Thoracic aorta (tissue), 2 donors: ENCODE measurements at regions not wholly inside any gene's neighbourhood (a gene's known extent, or its start where the extent isn't known, plus 50 kb on each side); places are given as distances from the start of the nearest gene placed in this dataset.

Source experiments
- ATAC-seq: fragments of 150-250 bp; one replicate; pipeline ENCODE4 v1.8.0; 2017; ENCODE audit warnings: low read depth; ENCODE audit not compliant: insufficient number of reproducible peaks, low FRiP score
- DNase-seq: peaks from one replicate; pipeline ENCODE4 v3.0.0-alpha.2; 2020; ENCODE audit warnings: low spot score
- H3K27ac ChIP-seq, 2 donors: fragments of 200-600 bp; sonication (generic); 1 replicate in 1 of 2; 2 replicates in 1 of 2; pipeline ENCODE4 v1.5.1; 2016; ENCODE audit warnings: mild to moderate bottlenecking in 2 of 2, moderate library complexity in 2 of 2
- H3K27me3 ChIP-seq: fragments of 200-600 bp; sonication (generic); replicated peaks from 2 replicates; pipeline ENCODE4 v1.6.0; 2016; ENCODE audit warnings: mild to moderate bottlenecking; ENCODE audit not compliant: insufficient read depth
- H3K36me3 ChIP-seq: fragments of 200-600 bp; sonication (generic); one replicate; pipeline ENCODE4 v1.5.1; 2016
- H3K4me1 ChIP-seq, 2 donors: fragments of 200-600 bp; sonication (generic); 1 replicate in 1 of 2; 2 replicates in 1 of 2; pipeline versions ENCODE4 v1.5.1 to v1.6.0; 2016; ENCODE audit warnings: low read depth in 2 of 2, mild to moderate bottlenecking in 1 of 2; ENCODE audit not compliant: control insufficient read depth in 1 of 2
- H3K4me3 ChIP-seq: fragments of 200-600 bp; sonication (generic); 2 replicates; pipeline ENCODE4 v1.5.1; 2016; ENCODE audit warnings: mild to moderate bottlenecking
- H3K9me3 ChIP-seq: fragments of 200-600 bp; sonication (generic); 2 replicates; pipeline ENCODE4 v1.5.1; 2016
- TF ChIP-seq, protein P1 (sequence below): fragments of 200-600 bp; sonication (generic); IDR thresholded peaks from one replicate; pipeline ENCODE4 v1.5.1; 2019; ENCODE audit warnings: antibody characterized with exemption

DNA sequence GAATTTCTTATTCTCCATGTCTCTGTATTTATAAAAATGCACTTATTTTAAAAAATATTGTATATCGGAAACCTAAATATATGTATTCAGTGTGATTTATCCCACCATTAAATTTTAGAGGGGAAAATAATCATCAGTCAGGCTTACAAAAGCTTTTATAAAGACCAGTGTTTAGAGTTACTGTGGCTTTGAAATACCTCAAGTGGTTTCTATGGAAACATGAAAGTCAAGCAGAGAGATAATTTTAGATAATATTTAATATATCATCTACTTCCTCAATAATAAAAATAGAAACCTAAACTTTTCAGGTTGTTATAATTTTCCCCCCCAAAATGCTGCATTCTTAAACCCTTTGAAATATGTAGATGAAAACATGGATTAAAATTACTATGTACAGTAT, 332.9 kb upstream of the PITX2 start:
- H3K4me1 ChIP-seq, result no peaks in the 10 kb centered on the region
- H3K4me3 ChIP-seq, result no peak overlapping the region
- H3K9me3 ChIP-seq, result no peaks in the 10 kb centered on the region
- TF ChIP-seq, protein P1, sequence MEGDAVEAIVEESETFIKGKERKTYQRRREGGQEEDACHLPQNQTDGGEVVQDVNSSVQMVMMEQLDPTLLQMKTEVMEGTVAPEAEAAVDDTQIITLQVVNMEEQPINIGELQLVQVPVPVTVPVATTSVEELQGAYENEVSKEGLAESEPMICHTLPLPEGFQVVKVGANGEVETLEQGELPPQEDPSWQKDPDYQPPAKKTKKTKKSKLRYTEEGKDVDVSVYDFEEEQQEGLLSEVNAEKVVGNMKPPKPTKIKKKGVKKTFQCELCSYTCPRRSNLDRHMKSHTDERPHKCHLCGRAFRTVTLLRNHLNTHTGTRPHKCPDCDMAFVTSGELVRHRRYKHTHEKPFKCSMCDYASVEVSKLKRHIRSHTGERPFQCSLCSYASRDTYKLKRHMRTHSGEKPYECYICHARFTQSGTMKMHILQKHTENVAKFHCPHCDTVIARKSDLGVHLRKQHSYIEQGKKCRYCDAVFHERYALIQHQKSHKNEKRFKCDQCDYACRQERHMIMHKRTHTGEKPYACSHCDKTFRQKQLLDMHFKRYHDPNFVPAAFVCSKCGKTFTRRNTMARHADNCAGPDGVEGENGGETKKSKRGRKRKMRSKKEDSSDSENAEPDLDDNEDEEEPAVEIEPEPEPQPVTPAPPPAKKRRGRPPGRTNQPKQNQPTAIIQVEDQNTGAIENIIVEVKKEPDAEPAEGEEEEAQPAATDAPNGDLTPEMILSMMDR, result no peak
- ATAC-seq, result no peak
- H3K27me3 ChIP-seq, result no peaks in the 10 kb centered on the region
- no peak for DNase-seq
- H3K36me3 ChIP-seq, result no peaks in the 10 kb centered on the region
- H3K27ac ChIP-seq, result no peak overlapping the region

DNA sequence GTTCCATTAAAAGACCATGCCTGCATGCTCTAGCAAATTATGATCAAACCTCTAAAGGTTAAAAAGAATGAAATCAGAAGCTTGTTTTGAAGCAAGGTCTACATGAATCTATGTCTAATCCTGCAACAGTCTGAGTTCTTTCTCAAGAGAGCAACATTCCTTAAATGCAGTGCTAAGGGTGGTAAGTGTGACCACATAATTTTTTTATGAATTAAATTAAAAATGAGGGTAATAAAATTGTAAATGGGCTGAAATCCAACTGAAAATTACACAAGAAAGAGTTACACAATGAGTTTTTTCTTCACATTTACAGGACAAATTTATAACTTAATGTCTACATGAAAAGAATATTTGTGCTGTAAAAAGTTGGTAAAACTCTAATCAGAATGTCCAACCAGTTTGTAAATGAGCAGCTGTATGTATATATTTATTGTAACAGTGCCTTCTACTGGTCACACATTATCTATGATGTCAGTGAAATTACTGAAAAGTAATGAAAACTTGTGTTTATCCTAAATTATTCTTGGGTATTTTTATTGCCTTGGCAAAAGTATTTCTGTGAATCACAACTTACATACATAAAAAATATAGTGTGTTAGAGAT, 336.3 kb upstream of the PITX2 start:
- no peaks in the 10 kb centered on the region for H3K36me3 ChIP-seq
- H3K4me1 ChIP-seq, result no peaks in the 10 kb centered on the region
- no peaks in the 10 kb centered on the region for H3K9me3 ChIP-seq
- ATAC-seq, result no peak
- no peak for DNase-seq
- H3K4me3 ChIP-seq, result no peak overlapping the region
- TF ChIP-seq, protein P1, result no peak
- H3K27me3 ChIP-seq, result no peaks in the 10 kb centered on the region
- H3K27ac ChIP-seq, result no peak overlapping the region

- Histone ChIP-seq H3K4me1 (no peaks in the 10 kb centered on the region), H3K4me3 (no peak overlapping the region), H3K27me3 (no peaks in the 10 kb centered on the region), H3K27ac (no peak overlapping the region), H3K9me3 (no peaks in the 10 kb centered on the region), H3K36me3 (no peaks in the 10 kb centered on the region)
- DNase-seq (no peak), ATAC-seq (no peak)
- TF ChIP-seq, protein P1, result no peak
These were observed 338.2 kb upstream of the PITX2 start for GRCh38 chr4:110961066-110961465.

DNA sequence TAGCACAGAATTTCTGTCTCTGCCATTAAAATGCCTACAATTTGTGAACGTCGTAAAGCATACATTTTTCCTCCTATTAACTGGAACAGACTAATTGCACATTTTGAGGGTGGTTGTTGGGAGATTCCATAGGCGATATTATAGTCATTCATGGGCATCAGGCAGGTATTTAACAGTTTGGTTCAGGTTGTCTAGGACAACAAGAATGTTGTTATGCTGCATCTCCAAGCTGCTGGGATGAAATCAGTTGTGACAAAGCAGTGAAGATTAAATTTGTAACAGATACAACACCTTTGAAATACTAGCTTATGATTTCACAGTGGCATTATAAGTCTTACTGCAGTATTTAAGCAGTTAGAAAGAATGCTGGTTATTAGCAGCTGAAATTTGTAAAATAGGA, 339.7 kb upstream of the PITX2 start:
- no peak for ATAC-seq
- Histone ChIP-seq H3K27ac (no peak overlapping the region), H3K36me3 (no peaks in the 10 kb centered on the region), H3K4me1 (no peaks in the 10 kb centered on the region), H3K27me3 (no peaks in the 10 kb centered on the region), H3K4me3 (no peak overlapping the region), H3K9me3 (no peaks in the 10 kb centered on the region)
- TF ChIP-seq, protein P1, result no peak
- DNase-seq, result no peak

- TF ChIP-seq, protein P1, result no peak
- Histone ChIP-seq H3K4me1 (no peaks in the 10 kb centered on the region), H3K4me3 (no peak overlapping the region), H3K27me3 (no peaks in the 10 kb centered on the region), H3K9me3 (no peaks in the 10 kb centered on the region), H3K27ac (no peak overlapping the region), H3K36me3 (no peaks in the 10 kb centered on the region)
- ATAC-seq (no peak), DNase-seq (no peak)
These were observed 340.9 kb upstream of the PITX2 start for GRCh38 chr4:110963662-110964280.
